MCF 10A (cell line): ENCODE measurements at regions not wholly inside any gene's neighbourhood (a gene's known extent, or its start where the extent isn't known, plus 50 kb on each side); places are given as distances from the start of the nearest gene placed in this dataset.

Experiments
- BruUV-seq: library from RNA; stranded (reverse); fragments of 400-500 nt; replicated peaks from 2 replicates; lab custom pipeline; 2021; lab: Mats Ljungman, UMichigan
- CTCF ChIA-PET: fragments of 300-600 bp; sonication (Branson Sonifier 250); formaldehyde crosslinking; extraction: SDS; loops from one replicate; lab custom pipeline; 2021; ENCODE audit warnings: antibody characterized with exemption, inconsistent platforms; lab: Yijun Ruan, JAX
- POLR2A ChIA-PET: fragments of 300-600, 350-650 bp; sonication (Branson Sonifier 250); formaldehyde crosslinking; extraction: SDS; loops from one replicate; lab custom pipeline; 2020; ENCODE audit warnings: antibody characterized with exemption, inconsistent platforms; lab: Yijun Ruan, JAX
- DNase-seq: peaks from one replicate; pipeline ENCODE4 v3.0.0-alpha.2; 2018; ENCODE audit not compliant: unreplicated experiment
- H3K27ac Mint-ChIP-seq: one replicate; pipeline ENCODE4 v1.8.0; 2022; ENCODE audit warnings: mild to moderate bottlenecking, low read depth, mixed read lengths; ENCODE audit not compliant: unreplicated experiment
- H3K27me3 Mint-ChIP-seq: one replicate; pipeline ENCODE4 v1.8.0; 2022; ENCODE audit warnings: mixed read lengths; ENCODE audit not compliant: insufficient read depth, unreplicated experiment
- H3K36me3 Mint-ChIP-seq: one replicate; pipeline ENCODE4 v1.8.0; 2022; ENCODE audit warnings: mild to moderate bottlenecking, moderate library complexity, mixed read lengths; ENCODE audit not compliant: insufficient read depth, unreplicated experiment
- H3K4me1 Mint-ChIP-seq: one replicate; pipeline ENCODE4 v1.8.0; 2022; ENCODE audit warnings: mixed read lengths; ENCODE audit not compliant: insufficient read depth, unreplicated experiment
- H3K4me3 Mint-ChIP-seq: one replicate; pipeline ENCODE4 v1.8.0; 2022; ENCODE audit warnings: mild to moderate bottlenecking, moderate library complexity, mixed read lengths; ENCODE audit not compliant: unreplicated experiment
- H3K9me3 Mint-ChIP-seq: one replicate; pipeline ENCODE4 v1.8.0; 2022; ENCODE audit warnings: mixed read lengths; ENCODE audit not compliant: unreplicated experiment
- intact Hi-C: fragments of 100-400 bp; cut with micrococcal nuclease; formaldehyde crosslinking; loops from 2 replicates; pipeline ENCODE4 v1.14.1; 2022
- TF ChIP-seq, protein P1 (sequence below): fragments of 200-600 bp; IDR thresholded peaks from one replicate; pipeline ENCODE4 v1.8.0; 2022; ENCODE audit warnings: antibody characterized with exemption, mild to moderate bottlenecking; ENCODE audit not compliant: unreplicated experiment

DNA sequence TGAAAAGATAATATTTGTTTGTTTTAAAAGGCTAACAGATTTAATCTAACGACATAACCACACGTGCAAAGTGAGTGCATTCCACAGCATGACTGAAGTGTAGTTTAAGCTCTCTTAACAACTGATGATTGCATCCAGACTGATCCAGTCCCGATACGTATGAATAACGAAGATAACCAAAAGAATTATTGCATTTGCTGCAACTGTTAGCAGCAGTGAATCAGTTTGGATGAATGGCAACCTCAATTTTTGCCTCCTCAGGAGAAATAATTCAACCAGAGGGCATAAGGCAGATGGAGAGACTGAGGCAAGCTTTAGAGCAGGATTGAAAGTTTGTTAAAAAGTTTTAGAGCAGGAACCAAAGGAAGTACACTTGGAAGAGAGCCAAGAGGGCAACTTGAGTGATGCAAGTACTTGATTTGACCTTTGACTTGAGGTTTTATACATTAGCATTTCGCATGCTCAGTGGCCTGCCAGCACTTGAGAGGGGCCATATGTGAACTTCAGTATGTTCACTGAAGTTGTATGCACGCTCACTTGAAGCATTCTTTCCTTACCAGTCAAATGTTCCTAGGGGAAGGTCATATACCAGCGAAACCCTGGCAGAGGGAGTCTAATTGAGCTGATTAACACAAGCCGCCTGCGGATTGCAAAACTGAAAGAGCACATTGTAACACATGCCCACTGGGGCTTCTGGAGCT is 835.0 kb upstream of the PCDH20 start:
- H3K27ac Mint-ChIP-seq: no peak overlapping the region
- no peaks in the 10 kb centered on the region for H3K27me3 Mint-ChIP-seq
- CTCF ChIA-PET: no interaction called here
- intact Hi-C loops: no loop called here
- POLR2A ChIA-PET: no interaction called here
- no peaks in the 10 kb centered on the region for H3K4me1 Mint-ChIP-seq
- H3K9me3 Mint-ChIP-seq: no peaks in the 10 kb centered on the region
- no peaks in the 10 kb centered on the region for H3K36me3 Mint-ChIP-seq
- H3K4me3 Mint-ChIP-seq: no peak overlapping the region
- no TSS peak for BruUV-seq
- TF ChIP-seq, protein P1, sequence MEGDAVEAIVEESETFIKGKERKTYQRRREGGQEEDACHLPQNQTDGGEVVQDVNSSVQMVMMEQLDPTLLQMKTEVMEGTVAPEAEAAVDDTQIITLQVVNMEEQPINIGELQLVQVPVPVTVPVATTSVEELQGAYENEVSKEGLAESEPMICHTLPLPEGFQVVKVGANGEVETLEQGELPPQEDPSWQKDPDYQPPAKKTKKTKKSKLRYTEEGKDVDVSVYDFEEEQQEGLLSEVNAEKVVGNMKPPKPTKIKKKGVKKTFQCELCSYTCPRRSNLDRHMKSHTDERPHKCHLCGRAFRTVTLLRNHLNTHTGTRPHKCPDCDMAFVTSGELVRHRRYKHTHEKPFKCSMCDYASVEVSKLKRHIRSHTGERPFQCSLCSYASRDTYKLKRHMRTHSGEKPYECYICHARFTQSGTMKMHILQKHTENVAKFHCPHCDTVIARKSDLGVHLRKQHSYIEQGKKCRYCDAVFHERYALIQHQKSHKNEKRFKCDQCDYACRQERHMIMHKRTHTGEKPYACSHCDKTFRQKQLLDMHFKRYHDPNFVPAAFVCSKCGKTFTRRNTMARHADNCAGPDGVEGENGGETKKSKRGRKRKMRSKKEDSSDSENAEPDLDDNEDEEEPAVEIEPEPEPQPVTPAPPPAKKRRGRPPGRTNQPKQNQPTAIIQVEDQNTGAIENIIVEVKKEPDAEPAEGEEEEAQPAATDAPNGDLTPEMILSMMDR: no peak
- no peak for DNase-seq

- BruUV-seq: no TSS peak
- ChIA-PET POLR2A (no interaction called here), CTCF (no interaction called here)
- Mint-ChIP-seq H3K27ac (no peak overlapping the region), H3K36me3 (no peaks in the 10 kb centered on the region), H3K9me3 (no peaks in the 10 kb centered on the region), H3K4me3 (no peak overlapping the region), H3K27me3 (no peaks in the 10 kb centered on the region), H3K4me1 (no peaks in the 10 kb centered on the region)
- TF ChIP-seq, protein P1: no peak
- DNase-seq: no peak
- intact Hi-C loops: no loop called here
These were observed 830.9 kb upstream of the PCDH20 start for GRCh38 chr13:62246581-62246980.

GRCh38 chr13:62243106-62243505 is 827.5 kb upstream of the PCDH20 start:
- intact Hi-C loops: no loop called here
- Mint-ChIP-seq H3K9me3 (no peaks in the 10 kb centered on the region), H3K4me1 (no peaks in the 10 kb centered on the region), H3K27me3 (no peaks in the 10 kb centered on the region), H3K4me3 (no peak overlapping the region), H3K36me3 (no peaks in the 10 kb centered on the region), H3K27ac (no peak overlapping the region)
- BruUV-seq: no TSS peak
- DNase-seq: no peak
- POLR2A ChIA-PET: no interaction called here
- CTCF ChIA-PET: no interaction called here
- TF ChIP-seq, protein P1: no peak

GRCh38 chr13:62234780-62235440 is 819.3 kb upstream of the PCDH20 start:
- ChIA-PET CTCF (no interaction called here), POLR2A (no interaction called here)
- no peak for DNase-seq
- Mint-ChIP-seq H3K36me3 (peaks cover 7% of the 10 kb centered on the region), H3K27me3 (peaks cover 12% of the 10 kb centered on the region), H3K27ac (no peak overlapping the region), H3K9me3 (no peaks in the 10 kb centered on the region), H3K4me3 (no peak overlapping the region), H3K4me1 (no peaks in the 10 kb centered on the region)
- no TSS peak for BruUV-seq
- TF ChIP-seq, protein P1: no peak
- intact Hi-C loops: no loop called here
